ENCODE measurements at regions not wholly inside any gene's neighbourhood (a gene's known extent, or its start where the extent isn't known, plus 50 kb on each side); places are given as distances from the start of the nearest gene placed in this dataset.

DNA sequence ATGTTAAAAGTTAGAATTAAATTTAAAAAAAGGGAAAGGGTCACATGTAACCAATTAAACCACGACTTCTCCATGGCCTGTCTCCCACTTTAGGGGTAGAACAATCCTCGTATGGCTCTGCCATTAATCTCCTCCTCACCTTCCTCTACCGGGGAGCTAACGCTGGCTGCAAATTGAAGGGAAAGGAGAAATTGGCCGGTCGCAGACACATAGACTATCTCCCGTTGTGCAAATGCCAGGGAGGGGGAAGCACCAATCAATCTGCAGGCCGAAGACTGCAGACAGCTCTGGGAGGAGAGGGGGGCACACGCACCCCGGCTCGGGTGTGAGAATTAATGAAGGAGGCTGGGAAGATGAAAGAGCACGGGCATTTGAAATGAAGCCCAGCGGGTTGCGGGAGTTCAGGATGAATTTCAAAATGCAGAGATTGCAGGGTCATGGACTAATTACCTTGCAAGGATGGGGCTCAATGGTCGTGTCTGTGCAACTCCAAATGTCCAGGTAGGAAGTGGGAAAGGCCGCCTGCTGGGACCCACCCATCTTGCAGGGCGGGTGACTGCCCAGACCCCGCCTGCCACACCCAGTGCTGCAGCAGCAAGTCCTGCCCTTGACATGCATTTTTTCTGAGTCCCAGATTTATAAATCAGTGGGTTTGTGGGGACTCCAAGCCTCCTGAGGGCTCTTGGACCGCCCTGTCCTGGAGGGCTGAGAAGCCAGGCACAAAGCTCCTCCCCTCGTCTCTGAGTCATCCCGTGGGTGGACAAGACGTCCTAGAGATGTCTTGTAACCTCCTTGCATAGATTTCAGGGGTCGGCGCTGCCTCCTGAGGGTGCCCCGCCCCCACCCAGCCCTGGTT lies 534.2 kb downstream of the TBC1D22A start:
- no peaks in the 10 kb centered on the region for H3K27me3 ChIP-seq
- no peak overlapping the region for H3K27ac ChIP-seq
- H3K4me3 ChIP-seq: no peak overlapping the region
- no peaks in the 10 kb centered on the region for H3K4me1 ChIP-seq (ENCODE audit: low read depth)
- H3K9me3 ChIP-seq (ENCODE audit: low read depth): no peaks in the 10 kb centered on the region
- no peaks in the 10 kb centered on the region for H3K36me3 ChIP-seq
- DNase-seq (ENCODE audit: low read depth in 1 of 2, low spot score in 1 of 2): no peak
- TF ChIP-seq, protein P1, sequence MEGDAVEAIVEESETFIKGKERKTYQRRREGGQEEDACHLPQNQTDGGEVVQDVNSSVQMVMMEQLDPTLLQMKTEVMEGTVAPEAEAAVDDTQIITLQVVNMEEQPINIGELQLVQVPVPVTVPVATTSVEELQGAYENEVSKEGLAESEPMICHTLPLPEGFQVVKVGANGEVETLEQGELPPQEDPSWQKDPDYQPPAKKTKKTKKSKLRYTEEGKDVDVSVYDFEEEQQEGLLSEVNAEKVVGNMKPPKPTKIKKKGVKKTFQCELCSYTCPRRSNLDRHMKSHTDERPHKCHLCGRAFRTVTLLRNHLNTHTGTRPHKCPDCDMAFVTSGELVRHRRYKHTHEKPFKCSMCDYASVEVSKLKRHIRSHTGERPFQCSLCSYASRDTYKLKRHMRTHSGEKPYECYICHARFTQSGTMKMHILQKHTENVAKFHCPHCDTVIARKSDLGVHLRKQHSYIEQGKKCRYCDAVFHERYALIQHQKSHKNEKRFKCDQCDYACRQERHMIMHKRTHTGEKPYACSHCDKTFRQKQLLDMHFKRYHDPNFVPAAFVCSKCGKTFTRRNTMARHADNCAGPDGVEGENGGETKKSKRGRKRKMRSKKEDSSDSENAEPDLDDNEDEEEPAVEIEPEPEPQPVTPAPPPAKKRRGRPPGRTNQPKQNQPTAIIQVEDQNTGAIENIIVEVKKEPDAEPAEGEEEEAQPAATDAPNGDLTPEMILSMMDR (IDR thresholded peaks at IDR 0.05; ENCODE audit: low read depth, low read length): no peak

DNA sequence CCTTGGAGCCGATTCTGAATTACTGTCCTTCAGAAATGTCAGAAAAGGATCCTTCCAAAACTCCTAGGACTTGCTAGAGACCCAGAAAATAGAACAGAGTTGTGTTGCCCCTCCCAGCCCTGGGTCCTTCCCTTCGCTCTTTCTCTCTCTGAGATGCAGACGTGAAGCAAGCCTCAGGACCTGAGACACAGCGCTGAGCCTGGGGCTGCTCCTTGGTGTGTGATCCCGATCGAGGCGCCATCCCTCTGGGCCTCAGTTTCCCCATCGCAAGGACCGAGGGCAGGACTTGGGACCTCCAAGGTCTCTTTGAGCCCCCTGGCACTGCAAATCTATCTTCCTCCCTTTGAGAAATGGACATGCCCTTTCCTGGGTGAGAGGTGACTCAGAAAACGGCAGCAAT lies 533.5 kb downstream of the TBC1D22A start:
- TF ChIP-seq, protein P1 (IDR thresholded peaks at IDR 0.05; ENCODE audit: low read depth, low read length): no peak

DNA sequence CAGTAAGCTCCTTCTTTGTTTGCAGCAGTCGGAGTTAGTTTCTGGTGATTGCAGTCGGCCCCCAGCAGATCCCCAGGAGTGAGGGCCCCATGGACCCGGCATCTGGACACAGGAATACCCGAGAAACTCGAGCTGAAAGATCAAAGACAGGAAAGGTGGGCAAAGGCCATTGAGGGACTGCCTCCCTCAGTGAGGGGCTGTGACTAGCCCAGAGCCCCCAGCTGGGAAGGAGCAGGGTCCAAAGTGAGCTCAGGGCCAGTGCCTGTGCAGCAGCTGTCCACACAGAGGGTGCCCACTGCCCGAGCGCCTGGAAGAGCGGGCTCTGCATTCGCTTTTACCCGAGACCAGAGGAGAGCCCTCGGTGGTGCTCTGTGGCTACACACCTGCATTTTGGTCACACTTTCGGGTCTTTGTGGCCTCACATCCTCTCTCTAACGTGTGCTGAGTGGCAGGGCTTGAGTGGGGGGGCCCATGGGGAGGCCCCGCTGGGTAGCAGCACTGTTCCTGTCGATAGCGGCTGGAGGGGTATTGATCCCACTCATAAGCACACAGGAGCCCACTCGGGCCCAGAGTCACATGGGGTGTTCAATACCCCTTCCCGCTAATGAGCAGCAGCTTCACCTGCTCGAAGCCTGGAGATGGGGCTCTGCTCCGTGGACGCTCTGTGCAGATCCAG lies 532.9 kb downstream of the TBC1D22A start:
- TF ChIP-seq, protein P1 (IDR thresholded peaks at IDR 0.05; ENCODE audit: low read depth, low read length): no peak
- Histone ChIP-seq H3K27me3 (no peaks in the 10 kb centered on the region), H3K4me1 (ENCODE audit: low read depth) (no peaks in the 10 kb centered on the region), H3K27ac (no peak overlapping the region), H3K36me3 (no peaks in the 10 kb centered on the region), H3K4me3 (no peak overlapping the region), H3K9me3 (ENCODE audit: low read depth) (no peaks in the 10 kb centered on the region)
- no peak for DNase-seq (ENCODE audit: low read depth in 1 of 2, low spot score in 1 of 2)

More for the DNA sequence above, 533.5 kb downstream of the TBC1D22A start:
- no peaks in the 10 kb centered on the region for H3K36me3 ChIP-seq
- no peaks in the 10 kb centered on the region for H3K9me3 ChIP-seq (ENCODE audit: low read depth)
- no peaks in the 10 kb centered on the region for H3K27me3 ChIP-seq
- no peak for DNase-seq (ENCODE audit: low read depth in 1 of 2, low spot score in 1 of 2)
- no peaks in the 10 kb centered on the region for H3K4me1 ChIP-seq (ENCODE audit: low read depth)
- H3K27ac ChIP-seq: no peak overlapping the region
- no peak overlapping the region for H3K4me3 ChIP-seq

DNA sequence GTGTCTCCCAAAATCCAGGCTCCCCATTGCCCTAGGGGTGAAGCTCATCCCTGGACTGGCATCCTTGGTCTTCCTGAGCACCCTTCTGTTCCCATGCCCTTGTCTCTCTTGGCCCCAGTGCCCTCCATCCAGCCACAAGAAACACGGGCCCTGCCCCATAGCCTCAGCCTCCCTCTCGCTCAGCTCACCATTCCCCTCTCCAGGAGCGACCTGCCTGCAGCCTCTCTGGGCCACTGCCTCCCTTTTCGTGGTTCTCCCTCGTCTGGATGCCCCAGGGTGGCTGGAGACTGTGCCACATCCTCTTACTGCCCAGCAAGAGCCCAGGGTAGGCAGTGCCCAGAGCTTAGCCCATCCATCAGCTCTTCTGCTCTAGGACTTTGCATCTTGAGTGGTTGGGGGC lies 532.1 kb downstream of the TBC1D22A start:
- Histone ChIP-seq H3K4me1 (ENCODE audit: low read depth) (no peaks in the 10 kb centered on the region), H3K27me3 (no peaks in the 10 kb centered on the region), H3K36me3 (no peaks in the 10 kb centered on the region), H3K4me3 (no peak overlapping the region), H3K27ac (no peak overlapping the region), H3K9me3 (ENCODE audit: low read depth) (no peaks in the 10 kb centered on the region)
- TF ChIP-seq, protein P1 (IDR thresholded peaks at IDR 0.05; ENCODE audit: low read depth, low read length): no peak
- no peak for DNase-seq (ENCODE audit: low read depth in 1 of 2, low spot score in 1 of 2)

DNA sequence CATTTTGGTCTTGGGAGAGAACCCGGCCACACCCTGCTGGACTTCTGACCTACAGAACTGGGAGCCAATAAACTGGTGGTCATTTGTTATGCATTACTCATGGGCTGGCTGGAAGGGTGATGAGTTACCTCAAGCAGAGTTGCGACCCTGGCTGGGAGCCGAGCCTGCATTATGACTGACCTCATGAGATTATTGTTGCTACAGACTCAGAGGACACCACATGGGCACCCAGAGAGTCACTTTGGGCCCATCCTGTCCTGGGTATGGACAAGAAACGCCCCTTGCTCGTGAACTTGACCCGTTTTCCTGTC lies 531.7 kb downstream of the TBC1D22A start:
- no peaks in the 10 kb centered on the region for H3K27me3 ChIP-seq
- H3K27ac ChIP-seq: no peak overlapping the region
- no peaks in the 10 kb centered on the region for H3K9me3 ChIP-seq (ENCODE audit: low read depth)
- H3K36me3 ChIP-seq: no peaks in the 10 kb centered on the region
- no peak overlapping the region for H3K4me3 ChIP-seq
- peak in 1 of 2 donors; percentile 48 for DNase-seq (ENCODE audit: low read depth in 1 of 2, low spot score in 1 of 2)
- no peaks in the 10 kb centered on the region for H3K4me1 ChIP-seq (ENCODE audit: low read depth)
- TF ChIP-seq, protein P1 (IDR thresholded peaks at IDR 0.05; ENCODE audit: low read depth, low read length): no peak
